ENCODE measurements at regions not wholly inside any gene's neighbourhood (a gene's known extent, or its start where the extent isn't known, plus 50 kb on each side); places are given as distances from the start of the nearest gene placed in this dataset.

GRCh38 chr6:25192590-25193459, 86.3 kb upstream of the CARMIL1 start:
- TF ChIP-seq SMAD3 (CRISPR knock-in tag; IDR thresholded peaks at IDR 0.05; ENCODE audit: borderline replicate concordance): no peak
- no peak for TF ChIP-seq CTCF (IDR thresholded peaks at IDR 0.05)
- no peak for TF ChIP-seq RELA (CRISPR knock-in tag; IDR thresholded peaks at IDR 0.05; ENCODE audit: borderline replicate concordance)
- TF ChIP-seq MLX (CRISPR knock-in tag; IDR thresholded peaks at IDR 0.05): no peak
- TF ChIP-seq HMGA2 (CRISPR knock-in tag; IDR thresholded peaks at IDR 0.05): no peak
- no peak for TF ChIP-seq MAX (CRISPR knock-in tag; IDR thresholded peaks at IDR 0.05)
- TF ChIP-seq IRF1 (CRISPR knock-in tag; IDR thresholded peaks at IDR 0.05): no peak
- TF ChIP-seq AFF4 (CRISPR knock-in tag; IDR thresholded peaks at IDR 0.05; ENCODE audit: borderline replicate concordance): no peak

Data from WTC11 (cell line).